ENCODE measurements at regions not wholly inside any gene's neighbourhood (a gene's known extent, or its start where the extent isn't known, plus 50 kb on each side); places are given as distances from the start of the nearest gene placed in this dataset.

- H2AK5ac ChIP-seq (ENCODE audit: low read depth, low read length), result no peak overlapping the region
- H3K79me1 ChIP-seq (ENCODE audit: low read depth in 1 of 2, low read length in 2 of 2), result no peaks in the 10 kb centered on the region
- H2BK15ac ChIP-seq (ENCODE audit: low read depth, low read length), result no peak overlapping the region
- intact Hi-C loops (cut with micrococcal nuclease), result no loop called here
- H3K56ac ChIP-seq (ENCODE audit: extremely low read depth, insufficient read depth, low read length), result no peak overlapping the region
- no peak overlapping the region for H2AK9ac ChIP-seq (replicated peaks; ENCODE audit: low read depth, low read length, poor library complexity)
- no peaks in the 10 kb centered on the region for H3K27me3 ChIP-seq (ENCODE audit: control insufficient read depth, insufficient read depth, low read length)
- dilution Hi-C loops (cut with HindIII; ENCODE audit: low sequenced_read_pairs, unreplicated experiment), result no loop called here
- no peak overlapping the region for H3K18ac ChIP-seq (ENCODE audit: low read depth, low read length)
- no peak overlapping the region for H3K4me3 ChIP-seq (ENCODE audit: insufficient read depth, low read depth, low read length)
- TF ChIP-seq MAFK (IDR thresholded peaks at IDR 0.05; ENCODE audit: low read depth, low read length) (peak; percentile 35; the same call in 1 of the 2 replicates), POLR2A (IDR thresholded peaks at IDR 0.05; ENCODE audit: low read depth, low read length) (no peak)
- H2AFZ ChIP-seq (replicated peaks; ENCODE audit: low read length, poor library complexity), result no peak overlapping the region
- ChIA-PET POLR2A (ENCODE audit: unreplicated experiment) (no interaction called here), CTCF (no interaction called here)
- DNase-seq, result no peak
- no peak overlapping the region for H3K23ac ChIP-seq (ENCODE audit: low read depth, low read length)
- no peak overlapping the region for H2BK120ac ChIP-seq (ENCODE audit: low read depth, low read length)
- no peak overlapping the region for H3K14ac ChIP-seq (replicated peaks; ENCODE audit: low read depth, low read length)
- no peak overlapping the region for H3K4ac ChIP-seq (ENCODE audit: low read depth, low read length)
- H2BK20ac ChIP-seq (ENCODE audit: low read depth, low read length), result no peak overlapping the region
- no peak overlapping the region for H4K5ac ChIP-seq (ENCODE audit: low read depth, low read length)
- H3K4me1 ChIP-seq (ENCODE audit: control insufficient read depth, insufficient read depth, low read length), result peaks cover 6% of the 10 kb centered on the region; the same call in 1 of the 2 replicates
- BruUV-seq (replicated peaks), result no TSS peak
- ATAC-seq (ENCODE audit: low read depth), result no peak
- no peak overlapping the region for H4K8ac ChIP-seq (ENCODE audit: low read depth in 2 of 2, low read length in 2 of 2)
- H3K4me2 ChIP-seq (ENCODE audit: low read depth, low read length), result no peak overlapping the region
- no peak overlapping the region for H3K9ac ChIP-seq (ENCODE audit: low read depth, low read length)
- no peak overlapping the region for H2BK5ac ChIP-seq (ENCODE audit: low read depth, low read length, poor library complexity, severe bottlenecking)
- H4K91ac ChIP-seq (ENCODE audit: insufficient read depth, low read depth, low read length), result no peak overlapping the region
- H3K9me1 ChIP-seq (ENCODE audit: insufficient read depth, low read length), result no peaks in the 10 kb centered on the region
- in situ Hi-C loops (cut with MboI; ENCODE audit: low sequenced_read_pairs), result no loop called here
- no peaks in the 10 kb centered on the region for H3K36me3 ChIP-seq (ENCODE audit: control insufficient read depth, insufficient read depth, low read length)
- H3K27ac ChIP-seq (ENCODE audit: insufficient read depth, low read length), result no peak overlapping the region
- H3K9me3 ChIP-seq (ENCODE audit: control insufficient read depth, insufficient read depth, low read length), result no peaks in the 10 kb centered on the region
- no peaks in the 10 kb centered on the region for H4K20me1 ChIP-seq (ENCODE audit: insufficient read depth, low read length)
Measured at GRCh38 chr17:71547904-71548303, 572.9 kb upstream of the SOX9 start.

Data from IMR-90 (cell line).